Right hindlimb (tissue), 1 donor: ENCODE measurements at regions not wholly inside any gene's neighbourhood (a gene's known extent, or its start where the extent isn't known, plus 50 kb on each side); places are given as distances from the start of the nearest gene placed in this dataset.

Experiments used
- DNase-seq: peaks from one replicate; pipeline ENCODE4 v3.0.0-alpha.2; 2018

DNA sequence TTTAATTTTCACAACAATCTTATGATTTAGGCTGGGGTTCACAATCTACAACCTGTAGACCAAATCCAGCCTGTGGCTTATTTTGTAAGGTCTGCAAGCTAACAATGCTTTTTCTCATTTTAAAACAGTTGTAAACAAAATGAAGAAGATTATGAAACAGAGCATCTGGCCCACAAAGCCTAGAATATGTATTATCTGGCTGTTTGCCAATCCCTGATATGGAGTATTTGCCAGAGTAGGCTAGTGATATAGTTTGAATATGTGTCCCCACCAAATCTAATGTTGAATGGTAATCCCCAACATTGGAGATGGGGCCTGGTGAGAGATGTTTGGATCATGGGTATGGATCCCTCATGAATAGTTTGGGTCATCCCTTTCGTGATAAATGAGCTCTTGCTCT lies 201.8 kb downstream of the DHX35 start:
- no peak for DNase-seq

- no peak for DNase-seq
Observed at GRCh38 chr20:39161900-39162299, 199.8 kb downstream of the DHX35 start.

GRCh38 chr20:39155971-39156370 lies 193.8 kb downstream of the DHX35 start:
- DNase-seq, result no peak

- DNase-seq, result no peak
Observed at GRCh38 chr20:39152742-39153141, 190.6 kb downstream of the DHX35 start.

DNA sequence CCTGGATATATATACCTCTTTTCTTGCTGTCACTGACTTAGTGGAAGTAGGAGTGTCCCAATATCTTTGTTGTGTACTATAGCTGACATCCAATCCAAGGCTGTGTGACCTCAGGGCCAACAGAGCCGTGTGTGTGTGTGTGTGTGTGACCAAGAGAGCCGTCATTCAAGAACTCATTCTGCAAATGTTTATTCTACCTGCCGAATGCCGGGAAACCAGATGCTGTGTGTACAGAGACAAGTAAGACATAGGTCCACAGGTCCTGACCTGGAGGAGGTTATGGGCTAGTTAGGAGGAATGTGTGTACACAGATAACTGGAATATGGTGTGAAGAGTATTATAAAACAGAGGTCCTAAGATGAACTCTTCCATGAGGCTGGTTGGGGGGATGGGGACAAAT lies 190.0 kb downstream of the DHX35 start:
- no peak for DNase-seq

GRCh38 chr20:39150501-39150900 lies 188.4 kb downstream of the DHX35 start:
- no peak for DNase-seq

DNA sequence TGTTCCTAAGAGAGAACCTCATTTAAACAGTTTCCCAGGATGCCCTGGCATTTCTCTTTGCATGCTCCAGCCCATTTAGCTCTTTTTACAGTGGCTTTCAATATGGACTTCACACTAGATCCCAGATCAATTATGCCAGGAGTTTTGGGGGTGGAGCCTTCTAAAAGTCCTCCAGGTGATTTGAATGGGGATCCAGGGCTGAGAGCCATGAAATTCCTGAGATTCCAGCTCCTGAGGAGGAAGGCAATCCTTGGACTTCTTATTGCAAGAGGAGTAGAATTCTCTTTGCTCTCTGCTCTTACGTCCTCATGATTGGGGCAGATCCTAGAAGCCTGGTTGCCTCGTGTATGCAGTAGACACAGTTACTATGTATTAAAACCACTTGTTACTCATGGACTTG lies 184.2 kb downstream of the DHX35 start:
- no peak for DNase-seq

DNA sequence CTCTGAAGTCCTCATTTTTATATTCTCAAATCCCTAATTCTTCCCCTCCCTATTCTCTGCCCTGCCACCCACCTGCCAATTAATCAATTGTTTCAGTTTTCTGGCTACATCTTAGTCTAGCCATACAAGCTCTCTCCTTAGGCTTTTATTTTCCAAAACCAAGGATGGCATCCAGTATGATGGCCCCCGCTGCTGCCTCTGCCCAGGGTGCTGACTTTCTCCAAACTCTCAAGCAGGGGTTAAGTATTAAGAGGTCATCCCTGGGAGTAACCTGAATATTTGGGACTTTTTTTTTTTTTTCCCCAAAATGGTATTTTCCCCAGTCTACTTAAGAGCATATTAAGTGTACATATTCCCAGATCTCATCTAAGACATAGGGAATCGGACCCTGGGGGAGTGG lies 183.8 kb downstream of the DHX35 start:
- DNase-seq, result no peak

GRCh38 chr20:39144757-39145156 lies 182.6 kb downstream of the DHX35 start:
- DNase-seq, result no peak

- no peak for DNase-seq
Observed at GRCh38 chr20:39142407-39143096, 180.4 kb downstream of the DHX35 start.

- no peak for DNase-seq
Observed at GRCh38 chr20:39137299-39137698, 175.2 kb downstream of the DHX35 start.

DNA sequence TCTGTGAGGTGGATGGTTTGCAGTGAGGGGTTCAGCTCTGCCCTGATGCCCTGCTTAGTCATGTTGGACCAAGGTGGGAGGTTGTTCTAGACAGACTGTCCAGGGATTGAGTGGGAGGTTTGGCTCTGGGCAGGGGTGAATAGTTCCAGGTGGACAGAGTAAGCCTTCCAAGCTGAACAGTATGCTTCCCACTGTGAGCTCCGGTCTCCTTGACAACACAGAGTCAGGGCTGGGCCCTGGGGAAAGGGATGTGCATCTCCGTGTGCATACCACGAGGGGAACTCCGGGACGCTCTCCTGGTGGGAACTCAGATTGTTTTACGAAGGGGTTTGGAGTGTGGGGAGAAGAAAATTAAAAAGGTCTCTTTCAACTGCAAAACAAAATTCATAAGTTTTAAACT lies 174.7 kb downstream of the DHX35 start:
- no peak for DNase-seq

GRCh38 chr20:39135885-39136544 lies 173.9 kb downstream of the DHX35 start:
- no peak for DNase-seq

GRCh38 chr20:39133201-39133600 lies 171.1 kb downstream of the DHX35 start:
- DNase-seq, result no peak

GRCh38 chr20:39132511-39132910 lies 170.4 kb downstream of the DHX35 start:
- DNase-seq, result no peak

DNA sequence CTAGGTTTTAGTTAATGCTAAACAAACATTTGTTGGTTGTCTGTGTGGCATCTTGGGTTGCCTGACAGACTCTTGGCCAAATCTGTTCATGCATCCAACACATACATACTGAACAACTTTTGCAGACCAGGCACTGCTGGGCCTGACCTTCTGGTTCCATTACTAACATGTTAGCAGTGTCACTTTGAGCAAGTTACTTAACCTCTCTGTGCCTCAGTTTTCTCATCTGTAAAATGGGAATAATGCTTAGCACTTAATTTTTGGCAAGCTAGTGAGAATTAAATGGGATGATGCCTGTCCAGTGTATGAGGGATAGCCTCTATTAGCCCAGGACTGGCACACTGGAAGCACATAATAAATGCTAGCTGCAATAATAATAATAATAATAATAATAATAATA lies 169.9 kb downstream of the DHX35 start:
- DNase-seq, result no peak

DNA sequence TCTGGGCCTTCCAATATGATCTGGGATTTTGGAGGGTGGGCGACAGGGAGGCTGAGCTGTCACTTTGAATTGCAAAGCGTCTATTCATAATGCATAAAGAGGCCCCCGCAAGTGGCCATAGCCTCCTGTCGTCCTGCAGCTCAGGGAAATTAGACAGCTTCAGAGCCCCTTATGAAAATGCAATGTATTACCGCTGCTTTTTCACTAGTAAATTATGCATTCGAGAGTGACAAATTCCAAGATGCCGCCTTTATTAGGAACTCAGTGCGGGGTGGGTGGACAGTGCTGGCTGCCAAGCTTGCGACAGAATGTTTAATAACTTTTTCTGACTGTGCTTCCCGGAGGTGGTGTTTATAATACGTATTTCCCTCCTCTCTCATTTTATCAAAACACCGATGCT lies 168.5 kb downstream of the DHX35 start:
- no peak for DNase-seq

GRCh38 chr20:39129523-39129922 lies 167.4 kb downstream of the DHX35 start:
- no peak for DNase-seq

GRCh38 chr20:39124064-39124463 lies 161.9 kb downstream of the DHX35 start:
- no peak for DNase-seq

DNA sequence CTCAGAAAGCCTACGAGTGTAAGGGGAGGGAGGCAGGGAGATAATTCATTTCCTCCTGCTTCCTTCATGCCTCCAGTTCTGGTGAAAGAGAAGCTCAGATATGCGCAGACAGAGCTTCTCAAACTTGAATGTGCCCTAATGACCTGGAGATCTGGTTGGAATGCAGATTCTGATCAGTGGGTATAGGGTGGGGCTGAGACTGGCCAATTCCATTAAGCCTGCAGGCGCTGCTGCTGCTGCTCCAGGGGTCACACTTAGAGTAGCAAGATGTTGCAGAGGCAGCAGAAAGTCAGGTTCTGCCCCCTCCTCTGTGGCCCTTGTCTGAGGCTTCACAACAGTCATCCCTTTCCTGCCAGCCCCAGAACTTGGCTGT lies 161.0 kb downstream of the DHX35 start:
- DNase-seq, result no peak

DNA sequence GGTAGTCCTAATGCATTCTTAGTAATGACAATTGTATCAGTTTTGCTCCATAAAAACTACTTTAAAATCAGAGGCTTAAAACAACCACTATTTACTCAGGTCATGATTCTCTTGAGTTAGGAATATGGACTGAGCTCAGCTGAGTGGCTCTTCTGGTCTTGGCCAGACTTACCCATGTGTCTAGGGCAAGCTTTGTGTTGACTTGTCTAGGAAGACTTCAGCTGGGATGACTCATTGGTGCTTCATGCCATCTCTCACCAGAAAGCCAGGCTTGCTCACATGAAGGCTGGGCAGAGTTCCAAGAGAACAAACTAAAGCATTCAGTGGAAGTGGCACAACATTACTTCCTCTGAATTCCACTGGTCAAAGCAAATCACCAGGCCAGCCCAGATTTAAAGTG lies 155.3 kb downstream of the DHX35 start:
- DNase-seq, result no peak

- DNase-seq, result no peak
Observed at GRCh38 chr20:39116020-39116419, 153.9 kb downstream of the DHX35 start.

DNA sequence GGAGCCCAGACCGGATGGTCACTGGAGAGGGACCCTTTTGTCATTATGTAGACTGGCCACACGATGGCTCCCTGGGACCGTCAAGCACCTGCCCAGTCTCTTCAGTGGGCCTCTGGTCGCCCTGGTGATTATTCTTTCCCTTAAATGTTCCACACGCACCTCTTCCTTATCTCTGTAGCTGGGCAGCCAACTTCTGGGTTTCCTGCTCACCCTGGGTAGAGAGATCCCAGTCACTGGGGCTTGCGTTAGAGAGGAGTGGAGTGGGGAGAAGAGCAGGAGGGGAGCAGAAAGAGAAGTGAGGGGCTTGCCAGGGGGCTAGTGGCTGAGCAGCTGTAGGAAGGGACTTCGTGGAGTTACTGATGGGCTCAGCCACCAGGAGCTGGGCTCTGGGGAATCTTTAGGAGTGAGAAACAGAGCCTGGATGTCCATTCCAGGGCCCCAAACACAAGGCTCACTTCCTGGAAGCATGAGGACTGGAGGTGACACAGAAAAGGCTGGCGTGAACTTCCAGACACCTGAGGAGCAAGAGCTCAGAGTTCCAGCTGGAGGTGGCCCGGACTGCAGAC lies 150.1 kb downstream of the DHX35 start:
- peak; percentile 46 for DNase-seq

DNA sequence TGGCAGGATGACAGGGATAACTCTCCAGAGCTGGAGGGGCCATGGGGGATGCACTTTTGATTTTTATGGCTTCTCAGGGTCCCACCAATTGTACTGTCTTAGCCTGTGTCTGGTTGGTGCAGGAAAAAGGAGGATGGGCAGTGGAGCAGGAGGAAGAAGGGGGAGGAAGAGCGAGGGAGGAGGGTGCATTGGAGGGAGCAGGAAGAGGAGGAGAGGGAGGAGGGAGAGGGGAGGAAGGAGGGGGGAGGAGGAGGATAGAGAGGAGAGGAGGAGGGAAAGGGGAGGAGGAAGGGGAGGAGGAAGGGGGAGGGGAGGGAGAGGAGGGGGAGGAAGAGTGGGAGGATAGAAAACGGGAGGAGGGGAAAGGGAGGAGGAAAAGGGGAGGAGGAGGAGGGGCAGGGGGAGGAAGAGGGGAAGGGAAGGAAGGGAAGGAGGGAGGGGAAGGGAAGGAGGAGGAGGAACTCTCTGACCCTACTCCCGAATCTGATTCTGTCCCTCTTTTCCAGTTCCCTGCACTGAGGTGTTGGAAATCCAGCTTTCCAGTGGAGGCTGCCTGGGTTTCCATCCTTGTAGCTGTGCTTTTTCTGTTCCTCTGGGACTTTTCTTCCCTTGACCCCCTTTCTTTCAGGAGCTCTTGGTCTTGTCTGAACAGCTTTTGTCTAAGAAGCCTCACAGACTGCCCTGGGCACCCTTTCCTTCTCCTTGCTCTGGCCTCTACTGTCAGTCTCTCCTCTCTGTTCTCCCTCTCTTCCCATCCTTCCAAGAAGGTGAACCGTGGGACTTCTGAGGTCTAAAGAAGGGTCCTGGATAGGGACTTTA lies 149.4 kb downstream of the DHX35 start:
- no peak for DNase-seq
